Panc1 (cell line): ENCODE measurements at regions not wholly inside any gene's neighbourhood (a gene's known extent, or its start where the extent isn't known, plus 50 kb on each side); places are given as distances from the start of the nearest gene placed in this dataset.

Source experiments
- ATAC-seq: fragments of 200-7000 bp; cut with Tn5 transposase; 2 replicates; pipeline ENCODE4 v1.9.1; 2020; ENCODE audit warnings: mild to moderate bottlenecking, moderate library complexity
- BruUV-seq: library from RNA; stranded (reverse); fragments of 400-500 nt; replicated peaks from 2 replicates; lab custom pipeline; 2021; lab: Mats Ljungman, UMichigan
- CTCF ChIA-PET: fragments of 300-600 bp; sonication (Branson Sonifier 250); formaldehyde crosslinking; loops from one replicate; lab custom pipeline; 2022; ENCODE audit warnings: antibody characterized with exemption; lab: Charles Lee
- POLR2A ChIA-PET: fragments of 300-600 bp; sonication (Branson Sonifier 250); formaldehyde crosslinking; loops from one replicate; lab custom pipeline; 2022; ENCODE audit warnings: antibody characterized with exemption; lab: Charles Lee
- DNase-seq: peaks from one replicate; pipeline ENCODE4 v3.0.0-alpha.2; 2010; ENCODE audit warnings: low read depth, low spot score
- H3K27ac ChIP-seq: 2 replicates; pipeline ENCODE4 v1.5.1; 2011; ENCODE audit warnings: mild to moderate bottlenecking, low read length, inconsistent platforms
- H3K27me3 ChIP-seq: fragments of 200-500 bp; sonication (Bioruptor generic); 2 replicates; pipeline ENCODE4 v1.6.0; 2014; ENCODE audit warnings: low read length, inconsistent platforms; ENCODE audit not compliant: control insufficient read depth, insufficient read depth
- H3K36me3 ChIP-seq: fragments of 200-500 bp; sonication (Bioruptor generic); 2 replicates; pipeline ENCODE4 v1.5.1; 2014; ENCODE audit warnings: inconsistent platforms, mild to moderate bottlenecking, low read length, moderate library complexity; ENCODE audit not compliant: control insufficient read depth, insufficient read depth
- H3K4me1 ChIP-seq: 2 replicates; pipeline ENCODE4 v1.5.1; 2011; ENCODE audit warnings: inconsistent platforms, mild to moderate bottlenecking, low read length, moderate library complexity; ENCODE audit not compliant: control insufficient read depth, insufficient read depth
- H3K4me3 ChIP-seq, 2 experiments: 2 replicates each; pipeline ENCODE4 v1.5.1; 2011 to 2012; ENCODE audit warnings: low read depth in 2 of 2, low read length in 2 of 2, mild to moderate bottlenecking in 2 of 2, inconsistent platforms in 1 of 2, moderate library complexity in 1 of 2
- H3K9me3 ChIP-seq: fragments of 200-500 bp; sonication (Bioruptor generic); 2 replicates; pipeline ENCODE4 v1.5.1; 2014; ENCODE audit warnings: low read depth, mild to moderate bottlenecking, inconsistent platforms, low read length, moderate library complexity; ENCODE audit not compliant: control insufficient read depth, insufficient read depth
- POLR2AphosphoS5 ChIP-seq: IDR thresholded peaks from 2 replicates; pipeline ENCODE4 v1.6.1; 2012; ENCODE audit warnings: mild to moderate bottlenecking, low read depth, low read length, moderate library complexity
- SIN3A ChIP-seq: IDR thresholded peaks from 2 replicates; pipeline ENCODE4 v1.6.1; 2012; ENCODE audit warnings: low read depth, mild to moderate bottlenecking, low read length, moderate library complexity, borderline replicate concordance; ENCODE audit not compliant: insufficient read depth
- TCF7L2 ChIP-seq: IDR thresholded peaks from 2 replicates; pipeline ENCODE4 v1.6.1; 2011; ENCODE audit warnings: mild to moderate bottlenecking, low read depth, low read length, inconsistent platforms
- in situ Hi-C: cut with HindIII; loops from 2 replicates; pipeline ENCODE4 v1.10.0; 2016; ENCODE audit warnings: low sequenced_read_pairs, low pct_unique_long_range_greater_than_20kb
- intact Hi-C: fragments of 100-400 bp; cut with micrococcal nuclease; formaldehyde crosslinking; loops from one replicate; pipeline ENCODE4 v1.10.0; 2022; ENCODE audit not compliant: unreplicated experiment
- TF ChIP-seq, protein P1 (sequence below), 2 experiments: IDR thresholded peaks; 2 replicates each; pipeline ENCODE4 v1.6.1; 2011 to 2012; ENCODE audit warnings: low read depth in 2 of 2, control low read depth in 1 of 2, low read length in 1 of 2, mild to moderate bottlenecking in 1 of 2, moderate library complexity in 1 of 2; ENCODE audit not compliant: insufficient read depth in 1 of 2
- TF ChIP-seq, protein P2 (sequence below): fragments of 450-650 bp; IDR thresholded peaks from 2 replicates; pipeline ENCODE4 v1.5.1; 2017; ENCODE audit warnings: mild to moderate bottlenecking

DNA sequence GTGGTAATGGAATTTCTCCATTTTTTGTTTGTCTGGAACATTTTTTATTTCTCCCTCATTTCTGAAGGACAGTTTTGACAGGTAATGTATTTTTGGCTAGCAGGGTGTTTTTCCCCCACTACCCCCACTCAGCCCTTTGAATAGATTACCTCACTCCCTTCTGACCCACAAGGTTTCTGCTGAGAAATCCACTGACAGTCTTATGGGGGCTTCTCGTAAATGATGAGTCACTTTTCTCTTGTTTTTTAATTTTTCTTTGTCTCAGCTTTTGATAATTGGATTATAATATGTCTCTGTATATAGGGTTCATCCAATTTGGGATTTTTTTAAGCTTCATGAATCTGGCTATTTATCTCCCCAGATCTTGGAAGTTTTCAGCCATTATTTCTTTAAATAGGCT, 74.7 kb upstream of the CCDC71L start:
- H3K36me3 ChIP-seq, result no peaks in the 10 kb centered on the region
- no peak overlapping the region for H3K4me3 ChIP-seq
- TF ChIP-seq POLR2AphosphoS5 (no peak), TCF7L2 (no peak), SIN3A (no peak)
- TF ChIP-seq, protein P1, sequence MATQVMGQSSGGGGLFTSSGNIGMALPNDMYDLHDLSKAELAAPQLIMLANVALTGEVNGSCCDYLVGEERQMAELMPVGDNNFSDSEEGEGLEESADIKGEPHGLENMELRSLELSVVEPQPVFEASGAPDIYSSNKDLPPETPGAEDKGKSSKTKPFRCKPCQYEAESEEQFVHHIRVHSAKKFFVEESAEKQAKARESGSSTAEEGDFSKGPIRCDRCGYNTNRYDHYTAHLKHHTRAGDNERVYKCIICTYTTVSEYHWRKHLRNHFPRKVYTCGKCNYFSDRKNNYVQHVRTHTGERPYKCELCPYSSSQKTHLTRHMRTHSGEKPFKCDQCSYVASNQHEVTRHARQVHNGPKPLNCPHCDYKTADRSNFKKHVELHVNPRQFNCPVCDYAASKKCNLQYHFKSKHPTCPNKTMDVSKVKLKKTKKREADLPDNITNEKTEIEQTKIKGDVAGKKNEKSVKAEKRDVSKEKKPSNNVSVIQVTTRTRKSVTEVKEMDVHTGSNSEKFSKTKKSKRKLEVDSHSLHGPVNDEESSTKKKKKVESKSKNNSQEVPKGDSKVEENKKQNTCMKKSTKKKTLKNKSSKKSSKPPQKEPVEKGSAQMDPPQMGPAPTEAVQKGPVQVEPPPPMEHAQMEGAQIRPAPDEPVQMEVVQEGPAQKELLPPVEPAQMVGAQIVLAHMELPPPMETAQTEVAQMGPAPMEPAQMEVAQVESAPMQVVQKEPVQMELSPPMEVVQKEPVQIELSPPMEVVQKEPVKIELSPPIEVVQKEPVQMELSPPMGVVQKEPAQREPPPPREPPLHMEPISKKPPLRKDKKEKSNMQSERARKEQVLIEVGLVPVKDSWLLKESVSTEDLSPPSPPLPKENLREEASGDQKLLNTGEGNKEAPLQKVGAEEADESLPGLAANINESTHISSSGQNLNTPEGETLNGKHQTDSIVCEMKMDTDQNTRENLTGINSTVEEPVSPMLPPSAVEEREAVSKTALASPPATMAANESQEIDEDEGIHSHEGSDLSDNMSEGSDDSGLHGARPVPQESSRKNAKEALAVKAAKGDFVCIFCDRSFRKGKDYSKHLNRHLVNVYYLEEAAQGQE (IDR thresholded peaks at IDR 0.05; ENCODE audit: insufficient read depth in 1 of 2, low read depth in 2 of 2, low read length in 1 of 2), result no peak
- TF ChIP-seq, protein P2, sequence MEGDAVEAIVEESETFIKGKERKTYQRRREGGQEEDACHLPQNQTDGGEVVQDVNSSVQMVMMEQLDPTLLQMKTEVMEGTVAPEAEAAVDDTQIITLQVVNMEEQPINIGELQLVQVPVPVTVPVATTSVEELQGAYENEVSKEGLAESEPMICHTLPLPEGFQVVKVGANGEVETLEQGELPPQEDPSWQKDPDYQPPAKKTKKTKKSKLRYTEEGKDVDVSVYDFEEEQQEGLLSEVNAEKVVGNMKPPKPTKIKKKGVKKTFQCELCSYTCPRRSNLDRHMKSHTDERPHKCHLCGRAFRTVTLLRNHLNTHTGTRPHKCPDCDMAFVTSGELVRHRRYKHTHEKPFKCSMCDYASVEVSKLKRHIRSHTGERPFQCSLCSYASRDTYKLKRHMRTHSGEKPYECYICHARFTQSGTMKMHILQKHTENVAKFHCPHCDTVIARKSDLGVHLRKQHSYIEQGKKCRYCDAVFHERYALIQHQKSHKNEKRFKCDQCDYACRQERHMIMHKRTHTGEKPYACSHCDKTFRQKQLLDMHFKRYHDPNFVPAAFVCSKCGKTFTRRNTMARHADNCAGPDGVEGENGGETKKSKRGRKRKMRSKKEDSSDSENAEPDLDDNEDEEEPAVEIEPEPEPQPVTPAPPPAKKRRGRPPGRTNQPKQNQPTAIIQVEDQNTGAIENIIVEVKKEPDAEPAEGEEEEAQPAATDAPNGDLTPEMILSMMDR, result no peak
- H3K27ac ChIP-seq, result no peak overlapping the region
- in situ Hi-C loops (no loop called here), intact Hi-C loops (loop anchor here (2.0 kb wide), 2 partner anchors 75 to 559 kb away; partner anchors contain the start of gene CCDC71L)
- ATAC-seq, result no peak
- ChIA-PET POLR2A (no interaction called here), CTCF (interaction anchor here (0.6 to 1.1 kb wide), 6 partner anchors 38 to 559 kb away, joined by 3 to 7 read pairs (median 4); partner anchors contain the start of genes CCDC71L and NAMPT)
- no TSS peak for BruUV-seq
- H3K9me3 ChIP-seq, result no peaks in the 10 kb centered on the region
- no peaks in the 10 kb centered on the region for H3K27me3 ChIP-seq
- no peak for DNase-seq
- no peaks in the 10 kb centered on the region for H3K4me1 ChIP-seq

DNA sequence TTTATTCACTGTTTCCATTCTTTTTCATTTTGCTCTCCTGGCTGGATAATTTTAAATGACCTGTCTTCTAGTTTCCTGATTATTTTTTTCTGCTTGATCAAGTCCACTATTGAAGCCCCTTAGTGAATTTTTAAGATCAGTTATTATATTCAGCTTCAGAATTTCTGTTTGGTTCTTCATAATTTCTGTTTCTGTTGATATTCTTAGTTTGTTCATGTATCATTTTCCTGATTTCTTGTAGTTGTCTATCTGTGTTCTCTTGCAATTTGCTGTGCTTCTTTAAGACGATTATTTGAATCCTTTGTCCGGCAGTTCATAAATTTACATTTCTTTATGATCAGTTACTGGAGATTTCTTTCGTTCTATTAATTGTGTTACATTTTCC, 75.2 kb upstream of the CCDC71L start:
- CTCF ChIA-PET, result interaction anchor here (0.6 to 1.9 kb wide), 8 partner anchors 24 to 559 kb away, joined by 3 to 10 read pairs (median 4); partner anchors contain the start of genes CCDC71L and NAMPT
- H3K27ac ChIP-seq, result no peak overlapping the region
- POLR2A ChIA-PET, result no interaction called here
- no peaks in the 10 kb centered on the region for H3K27me3 ChIP-seq
- intact Hi-C loops, result loop anchor here (2.0 kb wide), 2 partner anchors 75 to 559 kb away; partner anchors contain the start of gene CCDC71L
- H3K36me3 ChIP-seq, result no peaks in the 10 kb centered on the region
- in situ Hi-C loops, result no loop called here
- BruUV-seq, result no TSS peak
- H3K4me1 ChIP-seq, result no peaks in the 10 kb centered on the region
- no peak overlapping the region for H3K4me3 ChIP-seq
- DNase-seq, result no peak
- TF ChIP-seq, protein P1 (IDR thresholded peaks at IDR 0.05; ENCODE audit: insufficient read depth in 1 of 2, low read depth in 2 of 2, low read length in 1 of 2), result no peak
- no peak for TF ChIP-seq SIN3A
- no peak for TF ChIP-seq TCF7L2
- no peak for TF ChIP-seq POLR2AphosphoS5
- TF ChIP-seq, protein P2, result no peak
- no peak for ATAC-seq
- no peaks in the 10 kb centered on the region for H3K9me3 ChIP-seq
